GM12892 (cell line): ENCODE measurements at regions not wholly inside any gene's neighbourhood (a gene's known extent, or its start where the extent isn't known, plus 50 kb on each side); places are given as distances from the start of the nearest gene placed in this dataset.

Source experiments
- DNase-seq: peaks from one replicate; pipeline ENCODE4 v3.0.0; 2011; ENCODE audit not compliant: insufficient read length
- FAIRE-seq: peaks from 2 replicates; lab custom pipeline; 2011; peaks lifted over from hg19 to GRCh38; lab: Jason Lieb, UNC
- POLR2A ChIP-seq: IDR thresholded peaks from 2 replicates; pipeline ENCODE4 v1.6.1; 2011; ENCODE audit warnings: low read depth, low read length, control low read depth
- POLR2AphosphoS5 ChIP-seq: IDR thresholded peaks from 2 replicates; pipeline ENCODE4 v1.6.1; 2011; ENCODE audit warnings: low read depth, low read length, control low read depth
- TAF1 ChIP-seq: IDR thresholded peaks from 2 replicates; pipeline ENCODE4 v1.6.1; 2011; ENCODE audit warnings: low read depth, mild to moderate bottlenecking, control low read depth, low read length, borderline replicate concordance

DNA sequence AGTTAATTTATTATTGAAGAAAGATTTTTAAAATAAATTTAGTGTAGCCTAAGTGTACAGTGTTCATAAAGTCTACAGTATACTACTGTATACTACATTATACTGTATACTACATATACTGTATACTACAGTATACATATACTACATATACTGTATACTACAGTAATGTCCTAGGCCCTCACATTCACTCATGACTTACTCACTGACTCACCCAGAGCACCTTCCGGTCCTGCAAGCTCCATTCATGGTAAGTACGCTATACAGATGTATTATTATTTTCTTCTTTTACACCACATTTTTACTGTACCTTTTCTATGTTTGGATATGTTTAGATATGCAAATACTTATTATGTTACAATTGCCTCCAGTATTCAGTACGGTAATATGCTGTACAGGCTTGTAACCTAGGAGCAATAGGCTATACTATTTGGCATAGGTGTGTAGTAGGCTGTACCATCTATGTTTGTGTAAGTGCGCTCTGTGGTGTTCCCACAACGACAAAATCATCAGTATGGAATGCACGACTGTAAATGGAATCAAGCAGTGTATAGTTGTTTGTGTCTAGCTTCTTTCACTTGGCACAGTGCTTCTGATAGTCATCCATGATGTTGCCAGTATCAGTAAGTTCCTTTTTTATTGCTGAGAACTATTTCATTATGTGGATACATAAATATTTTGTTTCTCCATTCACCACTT, 245.7 kb downstream of the MTX2 start:
- DNase-seq (no peak), FAIRE-seq (peak; percentile 5)
- no peak for TF ChIP-seq POLR2AphosphoS5
- no peak for TF ChIP-seq TAF1
- no peak for TF ChIP-seq POLR2A

DNA sequence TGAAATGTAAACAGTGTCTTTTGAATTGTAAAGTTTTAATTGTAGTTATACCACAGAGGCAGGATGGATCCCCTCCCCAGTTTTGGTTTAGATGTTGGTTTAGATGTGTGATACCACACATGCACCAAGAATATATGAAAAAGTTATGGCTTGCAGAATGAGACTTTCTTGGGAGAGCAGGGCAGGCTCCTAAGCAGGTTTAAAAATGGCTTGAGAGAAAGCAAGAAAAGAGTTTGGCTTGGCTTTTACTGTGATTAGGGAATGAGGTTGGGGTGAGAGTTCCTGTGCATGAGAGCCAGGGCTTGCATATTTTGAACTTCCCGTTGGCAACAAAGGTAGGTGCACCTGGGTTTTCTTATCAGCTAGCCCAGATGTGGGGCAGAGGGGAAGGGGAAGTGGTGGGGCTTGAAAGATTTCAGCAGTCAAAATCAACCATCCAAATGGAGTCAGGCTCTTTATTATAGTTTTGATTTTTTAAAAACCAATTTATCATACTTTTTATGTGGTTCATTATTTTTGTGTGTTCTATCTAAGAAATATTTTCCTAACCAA, 246.9 kb downstream of the MTX2 start:
- DNase-seq (no peak), FAIRE-seq (peak; percentile 50)
- TF ChIP-seq POLR2A: no peak
- TF ChIP-seq TAF1: no peak
- no peak for TF ChIP-seq POLR2AphosphoS5

- FAIRE-seq (peak; percentile 68), DNase-seq (no peak)
- TF ChIP-seq POLR2A (no peak), POLR2AphosphoS5 (no peak), TAF1 (no peak)
Measured at GRCh38 chr2:176518823-176519222, 249.6 kb downstream of the MTX2 start.

- TF ChIP-seq POLR2AphosphoS5 (no peak), TAF1 (no peak), POLR2A (no peak)
- no peak for FAIRE-seq
- DNase-seq: no peak
Measured at GRCh38 chr2:176521878-176522670, 252.8 kb downstream of the MTX2 start.

GRCh38 chr2:176525086-176525485, 255.8 kb downstream of the MTX2 start:
- DNase-seq: no peak
- FAIRE-seq: no peak
- TF ChIP-seq TAF1 (no peak), POLR2A (no peak), POLR2AphosphoS5 (no peak)

GRCh38 chr2:176526995-176527901, 258.0 kb downstream of the MTX2 start:
- no peak for TF ChIP-seq POLR2A
- no peak for DNase-seq
- FAIRE-seq: no peak

- no peak for DNase-seq
- no peak for TF ChIP-seq POLR2AphosphoS5
- TF ChIP-seq POLR2A: no peak
- no peak for TF ChIP-seq TAF1
- no peak for FAIRE-seq
Measured at GRCh38 chr2:176531608-176532007, 262.4 kb downstream of the MTX2 start.

DNA sequence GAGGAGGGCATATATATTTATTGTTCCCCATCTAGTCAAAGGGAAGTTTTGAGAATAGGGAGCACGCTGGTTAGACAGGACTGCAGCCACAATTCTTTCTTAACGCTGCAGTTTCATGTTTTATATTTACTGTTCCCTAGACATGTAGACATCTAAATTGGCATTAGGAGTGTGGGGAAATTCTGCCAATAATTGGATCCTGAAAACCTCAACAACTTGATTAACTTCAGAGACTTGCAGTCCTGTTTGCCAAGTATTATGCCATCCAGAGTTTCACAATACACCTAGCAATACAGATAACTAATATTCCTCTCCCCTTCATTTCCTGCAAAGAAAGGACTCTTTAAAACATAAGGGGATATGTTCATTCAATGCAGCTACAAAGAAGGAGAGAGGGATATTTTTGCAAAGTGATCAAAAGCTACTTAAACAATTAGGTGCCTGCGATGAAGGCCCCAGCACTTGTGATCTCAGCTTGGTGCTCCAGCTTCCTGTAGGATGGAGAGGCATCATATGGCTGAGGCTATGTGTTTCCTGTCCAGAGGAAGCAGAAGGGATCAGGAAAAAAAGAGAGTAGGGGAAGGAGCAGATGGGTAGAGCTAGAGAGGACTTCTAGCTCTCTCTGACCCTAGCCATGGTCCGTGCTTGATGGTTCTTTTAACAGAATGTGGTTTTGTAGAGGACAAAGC, 264.4 kb downstream of the MTX2 start:
- DNase-seq: no peak
- TF ChIP-seq POLR2A (no peak), POLR2AphosphoS5 (no peak), TAF1 (no peak)
- FAIRE-seq: no peak

- FAIRE-seq (no peak), DNase-seq (no peak)
- TF ChIP-seq POLR2AphosphoS5 (no peak), POLR2A (no peak), TAF1 (no peak)
Measured at GRCh38 chr2:176534798-176535466, 265.7 kb downstream of the MTX2 start.

DNA sequence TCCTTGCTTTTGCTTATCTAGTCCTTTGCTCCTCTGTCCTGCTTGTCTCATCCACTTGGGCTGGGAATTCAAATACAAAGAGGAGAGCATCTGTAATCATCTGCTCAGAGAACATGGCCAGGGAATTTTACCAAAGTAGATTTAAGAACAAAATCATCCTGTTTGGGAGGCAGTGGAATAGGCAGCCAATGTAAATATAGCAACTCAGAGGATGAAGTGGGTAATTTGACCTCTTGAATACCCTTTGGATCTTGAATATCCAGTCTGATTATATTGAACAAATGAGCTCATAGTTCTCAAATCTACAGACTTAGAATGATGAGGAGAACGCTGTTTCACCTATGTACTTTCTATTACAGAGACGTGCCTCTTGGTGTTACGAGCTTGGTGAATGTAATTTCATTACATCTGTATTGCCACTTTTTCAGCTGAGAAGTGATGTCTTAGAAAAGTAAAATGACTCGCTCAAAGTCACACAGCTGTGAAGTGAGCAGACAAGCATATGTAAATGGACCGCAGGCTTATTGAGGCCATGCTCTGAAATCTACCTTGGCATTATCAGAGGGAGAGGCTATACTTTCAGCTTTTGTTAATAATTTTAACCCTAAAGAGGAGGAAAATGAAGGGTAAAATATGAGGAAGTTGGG, 266.3 kb downstream of the MTX2 start:
- FAIRE-seq (no peak), DNase-seq (no peak)
- TF ChIP-seq TAF1 (no peak), POLR2A (no peak), POLR2AphosphoS5 (no peak)
